CD4-positive, alpha-beta T cell (primary cell): ENCODE measurements at regions not wholly inside any gene's neighbourhood (a gene's known extent, or its start where the extent isn't known, plus 50 kb on each side); places are given as distances from the start of the nearest gene placed in this dataset.

Experiments used
- ATAC-seq: fragments of 200-7000 bp; cut with Tn5 transposase; one replicate; pipeline ENCODE4 v1.10.0; 2022; ENCODE audit warnings: mild to moderate bottlenecking; ENCODE audit not compliant: poor library complexity
- CTCF ChIA-PET: fragments of 350-600 bp; sonication (Branson Sonifier 250); formaldehyde crosslinking; loops from one replicate; lab custom pipeline; 2021; ENCODE audit warnings: antibody characterized with exemption, inconsistent platforms; lab: Charles Lee
- POLR2A ChIA-PET: fragments of 350-600 bp; sonication (Branson Sonifier 250); formaldehyde crosslinking; loops from one replicate; lab custom pipeline; 2021; ENCODE audit warnings: antibody characterized with exemption, inconsistent platforms; lab: Charles Lee
- DNase-seq, 14 experiments: peaks; one replicate each; pipeline ENCODE4 v3.0.0-alpha.2; 2013 to 2020; ENCODE audit warnings: mixed read lengths in 2 of 14
- H3K27ac ChIP-seq, 2 donors: one replicate each; pipeline versions ENCODE4 v1.5.1 to v1.7.0; 2013; ENCODE audit warnings: low read length in 2 of 2, low read depth in 1 of 2, mild to moderate bottlenecking in 1 of 2
- H3K27me3 ChIP-seq, 2 experiments: 1 replicate in 1 of 2; 2 replicates in 1 of 2; pipeline versions ENCODE4 v1.6.1 to v1.7.0; 2013; ENCODE audit warnings: low read length in 2 of 2, control low read depth in 1 of 2, mild to moderate bottlenecking in 1 of 2, moderate library complexity in 1 of 2; ENCODE audit not compliant: insufficient read depth in 2 of 2, control insufficient read depth in 1 of 2
- H3K36me3 ChIP-seq: one replicate; pipeline ENCODE4 v1.6.1; 2013; ENCODE audit warnings: low read length, control low read depth; ENCODE audit not compliant: insufficient read depth
- H3K4me1 ChIP-seq: one replicate; pipeline ENCODE4 v1.6.1; 2013; ENCODE audit warnings: low read length, control low read depth; ENCODE audit not compliant: insufficient read depth
- H3K4me3 ChIP-seq: one replicate; pipeline ENCODE4 v1.5.1; 2013; ENCODE audit warnings: mild to moderate bottlenecking, low read length, moderate library complexity
- H3K9me3 ChIP-seq, 2 experiments: 1 replicate in 1 of 2; 2 replicates in 1 of 2; pipeline versions ENCODE4 v1.6.1 to v1.7.0; 2013; ENCODE audit warnings: low read length in 2 of 2, mild to moderate bottlenecking in 2 of 2, control low read depth in 1 of 2, moderate library complexity in 1 of 2; ENCODE audit not compliant: control insufficient read depth in 1 of 2, insufficient read depth in 1 of 2
- H3K27ac Mint-ChIP-seq: one replicate; pipeline ENCODE4 v1.8.0; 2020; ENCODE audit warnings: mixed read lengths
- H3K27me3 Mint-ChIP-seq: one replicate; pipeline ENCODE4 v1.8.0; 2021; ENCODE audit warnings: mixed read lengths
- H3K36me3 Mint-ChIP-seq: one replicate; pipeline ENCODE4 v1.8.0; 2021; ENCODE audit warnings: low read depth, mixed read lengths
- H3K4me1 Mint-ChIP-seq: one replicate; pipeline ENCODE4 v1.8.0; 2021; ENCODE audit warnings: low read depth, mixed read lengths
- H3K4me3 Mint-ChIP-seq: one replicate; pipeline ENCODE4 v1.8.0; 2020; ENCODE audit warnings: mild to moderate bottlenecking, mixed read lengths
- H3K9me3 Mint-ChIP-seq: one replicate; pipeline ENCODE4 v1.8.0; 2020; ENCODE audit warnings: mixed read lengths
- intact Hi-C, 2 experiments: fragments of 100-400 bp; cut with DNase I in 1 of 2; cut with micrococcal nuclease in 1 of 2; formaldehyde crosslinking; loops; one replicate each; pipeline versions ENCODE4 v1.15.1 to v1.9.0; 2023 to 2025; cut with DNase I, micrococcal nuclease
- TF ChIP-seq, protein P1 (sequence below): fragments of 200-600 bp; IDR thresholded peaks from one replicate; pipeline ENCODE4 v1.8.0; 2022; ENCODE audit warnings: antibody characterized with exemption, mild to moderate bottlenecking

DNA sequence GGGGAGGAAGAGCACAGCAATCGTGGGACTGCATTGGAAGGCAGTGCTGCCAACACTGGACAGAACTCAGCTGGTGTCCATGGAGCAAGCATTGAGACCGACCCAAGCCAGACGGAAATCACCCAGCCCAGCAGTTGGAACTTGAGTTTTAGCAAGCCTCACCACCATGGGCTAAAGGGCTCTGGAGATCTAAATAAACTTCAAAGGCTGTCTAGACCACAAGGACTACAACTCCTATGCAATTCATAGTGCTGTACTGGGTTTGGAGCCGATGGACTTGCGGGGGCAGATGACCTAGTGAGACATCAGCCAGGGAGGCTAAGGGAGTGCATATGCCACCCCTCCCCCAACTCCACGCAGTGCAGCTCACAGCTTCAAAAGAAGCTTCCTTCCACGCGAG lies 243.6 kb upstream of the SLC39A10 start:
- ATAC-seq, result no peak
- DNase-seq, result no peak
- TF ChIP-seq, protein P1, sequence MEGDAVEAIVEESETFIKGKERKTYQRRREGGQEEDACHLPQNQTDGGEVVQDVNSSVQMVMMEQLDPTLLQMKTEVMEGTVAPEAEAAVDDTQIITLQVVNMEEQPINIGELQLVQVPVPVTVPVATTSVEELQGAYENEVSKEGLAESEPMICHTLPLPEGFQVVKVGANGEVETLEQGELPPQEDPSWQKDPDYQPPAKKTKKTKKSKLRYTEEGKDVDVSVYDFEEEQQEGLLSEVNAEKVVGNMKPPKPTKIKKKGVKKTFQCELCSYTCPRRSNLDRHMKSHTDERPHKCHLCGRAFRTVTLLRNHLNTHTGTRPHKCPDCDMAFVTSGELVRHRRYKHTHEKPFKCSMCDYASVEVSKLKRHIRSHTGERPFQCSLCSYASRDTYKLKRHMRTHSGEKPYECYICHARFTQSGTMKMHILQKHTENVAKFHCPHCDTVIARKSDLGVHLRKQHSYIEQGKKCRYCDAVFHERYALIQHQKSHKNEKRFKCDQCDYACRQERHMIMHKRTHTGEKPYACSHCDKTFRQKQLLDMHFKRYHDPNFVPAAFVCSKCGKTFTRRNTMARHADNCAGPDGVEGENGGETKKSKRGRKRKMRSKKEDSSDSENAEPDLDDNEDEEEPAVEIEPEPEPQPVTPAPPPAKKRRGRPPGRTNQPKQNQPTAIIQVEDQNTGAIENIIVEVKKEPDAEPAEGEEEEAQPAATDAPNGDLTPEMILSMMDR, result no peak
- Histone ChIP-seq H3K4me3 (no peak overlapping the region), H3K9me3 (no peaks in the 10 kb centered on the region), H3K36me3 (no peaks in the 10 kb centered on the region), H3K27me3 (no peaks in the 10 kb centered on the region), H3K27ac (no peak overlapping the region), H3K4me1 (peaks cover 3% of the 10 kb centered on the region)
- POLR2A ChIA-PET, result no interaction called here
- Mint-ChIP-seq H3K4me1 (no peaks in the 10 kb centered on the region), H3K27ac (no peak overlapping the region), H3K27me3 (no peaks in the 10 kb centered on the region), H3K36me3 (no peaks in the 10 kb centered on the region), H3K4me3 (no peak overlapping the region), H3K9me3 (no peaks in the 10 kb centered on the region)
- CTCF ChIA-PET, result interaction anchor here (1.5 kb wide), 1 partner anchor 12 kb away, joined by 3 read pairs; no protein-coding TSS in a partner anchor
- intact Hi-C loops, result no loop called here

DNA sequence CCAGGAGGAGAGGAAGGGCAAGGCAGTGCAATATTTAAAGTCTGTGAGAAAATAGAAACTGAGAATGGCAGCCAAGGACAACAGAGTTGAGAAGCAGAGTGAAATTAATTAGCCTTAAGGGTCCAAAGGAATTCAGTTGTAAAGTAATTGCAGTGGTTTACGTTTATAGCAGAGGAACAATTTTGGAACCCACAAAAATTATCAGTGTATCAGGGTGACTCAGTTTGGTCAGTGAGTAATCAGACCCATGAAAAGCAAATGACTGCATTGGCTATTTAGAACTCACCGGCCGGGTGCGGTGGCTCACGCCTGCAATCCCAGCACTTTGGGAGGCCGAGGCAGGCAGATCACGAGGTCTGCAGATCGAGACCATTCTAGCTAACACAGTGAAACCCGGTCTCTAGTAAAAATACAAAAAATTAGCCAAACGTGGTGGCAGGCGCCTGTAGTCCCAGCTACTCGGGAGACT lies 245.8 kb upstream of the SLC39A10 start:
- H3K27ac ChIP-seq, result no peak overlapping the region
- TF ChIP-seq, protein P1, result no peak
- peaks cover 3% of the 10 kb centered on the region for H3K4me1 ChIP-seq
- no peaks in the 10 kb centered on the region for H3K36me3 ChIP-seq
- Mint-ChIP-seq H3K9me3 (no peaks in the 10 kb centered on the region), H3K4me1 (no peaks in the 10 kb centered on the region), H3K27ac (no peak overlapping the region), H3K4me3 (no peak overlapping the region), H3K36me3 (no peaks in the 10 kb centered on the region), H3K27me3 (no peaks in the 10 kb centered on the region)
- no peaks in the 10 kb centered on the region for H3K27me3 ChIP-seq
- CTCF ChIA-PET, result no interaction called here
- DNase-seq (no peak), ATAC-seq (no peak)
- H3K9me3 ChIP-seq, result no peaks in the 10 kb centered on the region
- intact Hi-C loops, result no loop called here
- POLR2A ChIA-PET, result no interaction called here
- no peak overlapping the region for H3K4me3 ChIP-seq

DNA sequence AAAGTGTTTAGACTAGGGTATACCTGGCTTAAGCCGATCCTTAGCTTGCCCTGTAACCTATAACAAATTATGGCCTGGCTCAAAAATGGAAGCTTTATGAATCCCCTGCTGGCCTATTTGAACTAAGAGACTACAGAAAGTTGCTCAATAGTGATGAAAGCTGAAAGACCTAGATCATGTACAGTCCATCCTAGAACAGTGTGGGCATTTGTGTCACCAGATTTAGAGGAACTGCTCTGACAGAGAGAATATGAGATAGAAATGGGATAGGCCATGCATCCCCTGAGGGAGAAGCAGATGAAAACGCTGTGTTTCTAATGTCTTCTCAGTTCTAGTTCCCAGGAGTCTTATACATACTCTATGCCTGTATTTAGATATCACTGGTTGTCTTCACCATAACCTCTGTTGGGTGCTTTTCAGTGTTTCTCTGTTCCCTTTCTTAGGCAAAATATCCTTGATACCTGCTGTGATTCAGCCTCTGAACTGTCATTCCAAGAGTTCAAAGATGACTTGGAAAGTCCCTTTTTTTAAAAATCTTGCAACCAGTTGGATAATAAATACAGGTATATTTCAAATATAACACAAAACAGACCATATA lies 246.9 kb upstream of the SLC39A10 start:
- H3K36me3 ChIP-seq, result no peaks in the 10 kb centered on the region
- peaks cover 3% of the 10 kb centered on the region for H3K4me1 ChIP-seq
- DNase-seq (no peak), ATAC-seq (no peak)
- Mint-ChIP-seq H3K4me3 (no peak overlapping the region), H3K4me1 (no peaks in the 10 kb centered on the region), H3K27ac (no peak overlapping the region), H3K27me3 (no peaks in the 10 kb centered on the region), H3K36me3 (no peaks in the 10 kb centered on the region), H3K9me3 (no peaks in the 10 kb centered on the region)
- intact Hi-C loops, result no loop called here
- TF ChIP-seq, protein P1, result no peak
- no peaks in the 10 kb centered on the region for H3K9me3 ChIP-seq
- no peak overlapping the region for H3K4me3 ChIP-seq
- H3K27me3 ChIP-seq, result no peaks in the 10 kb centered on the region
- H3K27ac ChIP-seq, result no peak overlapping the region
- POLR2A ChIA-PET, result no interaction called here
- CTCF ChIA-PET, result no interaction called here
